ENCODE measurements at regions not wholly inside any gene's neighbourhood (a gene's known extent, or its start where the extent isn't known, plus 50 kb on each side); places are given as distances from the start of the nearest gene placed in this dataset.

DNA sequence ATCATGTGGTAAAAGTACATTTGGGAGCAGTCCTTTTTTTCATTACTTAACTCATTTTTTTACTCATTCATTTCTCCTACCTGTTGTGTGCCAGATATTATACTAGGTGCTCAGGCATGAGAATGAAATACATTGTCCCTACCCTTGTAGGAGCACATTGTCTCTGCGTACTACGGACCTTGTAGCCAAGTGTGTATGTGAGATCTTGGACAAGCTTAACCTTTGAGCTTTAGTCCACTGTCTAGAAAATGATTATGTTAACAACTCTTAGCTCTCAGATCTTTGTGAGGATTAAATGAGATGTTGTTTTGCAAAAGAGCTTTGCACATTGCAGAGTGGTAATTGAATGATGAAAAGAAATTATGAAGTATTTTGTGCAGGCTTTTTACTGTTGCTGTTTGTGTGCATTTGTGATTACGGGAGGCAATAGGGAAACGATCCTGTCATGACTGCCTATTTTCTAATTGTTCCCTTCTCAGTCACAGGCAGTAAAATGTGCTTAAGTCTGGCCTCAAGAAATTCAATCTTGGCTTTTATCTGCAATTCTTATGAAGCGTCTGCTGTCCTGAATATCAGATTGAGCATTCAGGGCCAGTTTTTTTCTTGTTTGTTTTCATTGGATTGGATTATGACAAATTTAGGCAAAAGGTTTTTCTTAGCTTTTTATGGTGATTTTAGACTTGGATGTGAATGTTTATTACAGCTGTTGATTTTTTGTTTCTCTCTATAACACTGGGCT lies 447.7 kb downstream of the PDZRN4 start:
- no peak overlapping the region for H3K4me3 ChIP-seq (ENCODE audit: low read depth, low read length)
- no peak for DNase-seq (ENCODE audit: low read depth)
- TF ChIP-seq POLR2A (IDR thresholded peaks at IDR 0.05; ENCODE audit: extremely low read depth, insufficient read length) (no peak), MYC (IDR thresholded peaks at IDR 0.05; ENCODE audit: low read depth, low read length) (no peak), MAX (IDR thresholded peaks at IDR 0.05; ENCODE audit: low read depth, low read length) (no peak), CTCF (IDR thresholded peaks at IDR 0.05; ENCODE audit: low read depth, low read length) (no peak)

- no peak for TF ChIP-seq MAX (IDR thresholded peaks at IDR 0.05; ENCODE audit: low read depth, low read length)
- TF ChIP-seq CTCF (IDR thresholded peaks at IDR 0.05; ENCODE audit: low read depth, low read length), result no peak
- no peak for TF ChIP-seq POLR2A (IDR thresholded peaks at IDR 0.05; ENCODE audit: extremely low read depth, insufficient read length)
- DNase-seq (ENCODE audit: low read depth), result no peak
- H3K4me3 ChIP-seq (ENCODE audit: low read depth, low read length), result no peak overlapping the region
Measured at GRCh38 chr12:41634091-41634490, 446.0 kb downstream of the PDZRN4 start.

GRCh38 chr12:41629611-41630010 lies 441.5 kb downstream of the PDZRN4 start:
- TF ChIP-seq CTCF (IDR thresholded peaks at IDR 0.05; ENCODE audit: low read depth, low read length) (no peak), MYC (IDR thresholded peaks at IDR 0.05; ENCODE audit: low read depth, low read length) (no peak), MAX (IDR thresholded peaks at IDR 0.05; ENCODE audit: low read depth, low read length) (no peak), POLR2A (IDR thresholded peaks at IDR 0.05; ENCODE audit: extremely low read depth, insufficient read length) (no peak)
- H3K4me3 ChIP-seq (ENCODE audit: low read depth, low read length), result no peak overlapping the region
- DNase-seq (ENCODE audit: low read depth), result no peak

DNA sequence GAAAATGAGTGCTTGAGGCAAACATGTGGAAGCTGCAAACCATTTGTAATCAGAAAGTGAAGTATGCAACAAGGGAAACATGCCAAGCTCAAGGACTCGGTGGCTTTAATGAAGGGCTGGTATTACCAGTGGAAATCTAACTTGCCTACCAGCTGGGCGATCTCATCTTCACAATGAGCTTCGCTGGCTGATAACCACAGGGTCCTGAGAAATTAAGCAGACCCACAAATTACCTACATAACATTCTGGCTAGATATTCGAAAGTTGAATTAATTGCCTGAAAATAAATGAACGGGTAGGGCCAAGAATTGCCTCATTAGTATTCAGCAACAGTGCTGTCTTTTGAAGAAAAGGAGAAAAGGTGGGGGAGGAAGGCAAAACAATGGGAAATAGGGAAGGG lies 439.4 kb downstream of the PDZRN4 start:
- DNase-seq (ENCODE audit: low read depth), result no peak
- H3K4me3 ChIP-seq (ENCODE audit: low read depth, low read length), result no peak overlapping the region

DNA sequence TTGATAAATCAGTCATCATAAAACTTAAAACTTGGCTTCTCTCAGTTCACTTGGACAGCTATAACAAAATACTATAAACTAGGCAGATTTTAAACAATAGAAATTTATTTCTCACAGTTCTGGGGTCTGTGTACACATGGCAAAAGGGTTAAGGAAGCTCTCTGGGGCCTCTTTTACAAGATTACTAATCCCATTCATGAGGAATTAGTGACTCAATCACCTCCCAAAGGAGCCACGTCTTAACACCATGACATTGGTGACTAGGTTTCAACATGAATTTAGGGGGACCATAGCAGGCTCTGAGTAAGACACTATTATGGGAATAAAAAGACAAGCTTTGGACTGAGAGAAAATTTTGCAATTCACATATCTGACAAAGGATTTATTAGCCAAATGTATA lies 436.5 kb downstream of the PDZRN4 start:
- no peak for DNase-seq (ENCODE audit: low read depth)
- no peak overlapping the region for H3K4me3 ChIP-seq (ENCODE audit: low read depth, low read length)
- TF ChIP-seq POLR2A (IDR thresholded peaks at IDR 0.05; ENCODE audit: extremely low read depth, insufficient read length) (no peak), MYC (IDR thresholded peaks at IDR 0.05; ENCODE audit: low read depth, low read length) (no peak), MAX (IDR thresholded peaks at IDR 0.05; ENCODE audit: low read depth, low read length) (no peak), CTCF (IDR thresholded peaks at IDR 0.05; ENCODE audit: low read depth, low read length) (no peak)

More for the DNA sequence above, 439.4 kb downstream of the PDZRN4 start:
- TF ChIP-seq MAX (IDR thresholded peaks at IDR 0.05; ENCODE audit: low read depth, low read length), result no peak
- TF ChIP-seq CTCF (IDR thresholded peaks at IDR 0.05; ENCODE audit: low read depth, low read length), result no peak
- TF ChIP-seq MYC (IDR thresholded peaks at IDR 0.05; ENCODE audit: low read depth, low read length), result no peak
- no peak for TF ChIP-seq POLR2A (IDR thresholded peaks at IDR 0.05; ENCODE audit: extremely low read depth, insufficient read length)

All from NB4 (cell line).